LNCaP clone FGC (cell line): ENCODE measurements at regions not wholly inside any gene's neighbourhood (a gene's known extent, or its start where the extent isn't known, plus 50 kb on each side); places are given as distances from the start of the nearest gene placed in this dataset.

ENCODE experiments used
- DNase-seq: peaks from one replicate; pipeline ENCODE4 v3.0.0-alpha.2; 2011; ENCODE audit warnings: low read depth
- H3K4me3 ChIP-seq: 2 replicates; pipeline ENCODE4 v1.5.1; 2011; ENCODE audit warnings: mild to moderate bottlenecking, low read depth, low read length, control low read depth
- CTCF ChIP-seq: IDR thresholded peaks from 2 replicates; pipeline ENCODE4 v1.5.1; 2012; ENCODE audit warnings: mild to moderate bottlenecking; ENCODE audit not compliant: control insufficient read depth, insufficient read depth; ENCODE audit errors: extremely low read depth

GRCh38 chr7:124680304-124680703 is 85.3 kb downstream of the GPR37 start:
- TF ChIP-seq CTCF: no peak
- H3K4me3 ChIP-seq: no peak overlapping the region
- DNase-seq: no peak

- DNase-seq: no peak
- TF ChIP-seq CTCF: no peak
- no peak overlapping the region for H3K4me3 ChIP-seq
Measured at GRCh38 chr7:124679586-124680225, 85.9 kb downstream of the GPR37 start.

GRCh38 chr7:124679146-124679545 is 86.4 kb downstream of the GPR37 start:
- DNase-seq: no peak
- no peak for TF ChIP-seq CTCF
- no peak overlapping the region for H3K4me3 ChIP-seq

- no peak overlapping the region for H3K4me3 ChIP-seq
- DNase-seq: no peak
- no peak for TF ChIP-seq CTCF
Measured at GRCh38 chr7:124674451-124674850, 91.1 kb downstream of the GPR37 start.

- TF ChIP-seq CTCF: no peak
- no peak overlapping the region for H3K4me3 ChIP-seq
- no peak for DNase-seq
Measured at GRCh38 chr7:124672011-124672410, 93.6 kb downstream of the GPR37 start.

- TF ChIP-seq CTCF: no peak
- H3K4me3 ChIP-seq: no peak overlapping the region
- no peak for DNase-seq
Measured at GRCh38 chr7:124667312-124668153, 98.1 kb downstream of the GPR37 start.
